ENCODE measurements at regions not wholly inside any gene's neighbourhood (a gene's known extent, or its start where the extent isn't known, plus 50 kb on each side); places are given as distances from the start of the nearest gene placed in this dataset.
A peak's percentile ranks its signal among the peaks of the same experiment; 100 is the strongest.

DNA sequence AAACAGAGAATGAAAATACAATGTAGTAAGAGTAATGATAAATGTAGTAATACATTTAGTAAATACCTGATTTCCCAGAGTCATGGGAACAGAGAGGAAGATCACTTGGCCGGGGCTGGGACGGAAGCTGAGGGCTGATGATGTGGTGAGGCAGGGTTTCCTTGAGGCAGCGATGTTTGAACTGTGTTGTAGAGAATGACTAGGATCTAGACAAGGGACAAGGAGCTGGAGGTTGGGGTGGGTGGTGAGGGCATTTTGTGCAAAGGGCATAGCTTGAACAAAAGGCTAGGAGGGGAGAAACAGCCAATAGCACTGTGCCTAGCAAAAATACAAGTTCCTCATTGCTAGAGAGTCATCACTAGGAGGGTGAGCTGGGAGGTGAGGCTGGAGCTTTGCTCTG lies 64.3 kb upstream of the RAPGEF2 start:
- DNase-seq (ENCODE audit: low spot score): no peak

DNA sequence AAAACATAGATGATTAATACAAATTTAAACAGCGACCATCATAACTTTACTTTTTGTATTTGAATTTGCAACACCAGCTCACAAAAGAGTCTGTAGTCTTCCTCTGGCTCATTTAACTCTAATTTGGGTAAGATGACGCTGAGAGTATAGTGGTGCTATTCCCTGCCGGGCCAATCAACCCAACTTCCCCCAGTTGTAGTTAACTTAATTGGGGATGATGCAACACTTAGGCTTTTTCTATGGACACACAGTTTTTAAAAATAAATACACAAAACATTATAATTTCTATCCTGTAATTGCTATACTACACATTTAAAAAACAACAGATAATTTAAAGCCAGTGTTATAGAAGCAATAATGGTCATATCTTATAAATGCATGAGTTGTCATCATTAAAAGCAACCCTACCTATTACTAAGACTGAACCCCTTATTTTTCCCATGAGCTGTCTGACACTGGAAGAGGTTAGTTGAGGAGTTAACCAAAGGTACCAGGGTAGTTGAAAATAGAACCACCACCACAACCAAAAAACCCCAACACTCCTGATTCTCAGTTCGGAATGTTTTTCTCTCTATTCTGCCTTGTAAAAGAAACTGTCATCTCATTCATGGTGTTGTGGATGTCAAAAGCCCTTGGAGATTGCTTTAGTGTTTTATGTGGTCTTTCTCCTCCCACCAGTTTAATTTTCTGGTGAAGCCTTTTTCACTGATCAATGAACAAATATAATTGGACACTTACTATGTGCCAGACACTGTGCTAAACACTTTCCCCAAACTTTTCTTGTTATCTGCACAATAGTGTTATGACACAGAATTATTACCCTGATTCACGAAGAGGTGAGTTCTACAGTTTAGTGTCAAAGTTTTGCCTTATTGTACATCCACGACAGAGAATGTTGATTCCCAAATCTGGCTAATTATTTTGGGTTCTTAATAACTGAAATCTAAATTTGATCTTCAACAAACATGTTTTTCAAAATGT lies 61.5 kb upstream of the RAPGEF2 start:
- DNase-seq (ENCODE audit: low spot score): no peak

DNA sequence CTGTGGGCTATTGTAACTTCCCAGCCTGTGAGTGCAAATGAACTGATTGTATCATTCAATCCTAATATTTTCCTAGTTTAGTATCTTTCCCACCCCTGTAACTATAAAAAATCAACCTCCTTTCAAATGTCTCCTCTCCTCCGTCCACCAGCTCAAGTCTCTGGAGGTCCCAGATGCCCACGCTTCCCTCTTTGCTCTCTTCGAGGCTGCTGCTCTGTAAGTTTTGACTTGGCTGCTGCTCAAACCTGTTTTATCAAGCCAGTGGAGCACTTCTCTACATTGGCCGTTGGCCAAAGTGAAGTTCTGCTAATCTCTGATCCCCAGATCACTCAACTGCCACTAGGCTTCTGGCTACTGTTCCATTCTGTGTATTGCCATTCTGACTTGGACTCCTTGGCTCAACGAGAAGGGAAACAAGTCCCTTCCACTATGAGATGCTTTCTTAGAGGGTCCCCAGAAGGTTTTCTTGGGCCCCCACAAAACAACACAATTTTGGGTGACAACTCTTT lies 60.7 kb upstream of the RAPGEF2 start:
- peak; percentile 7 for DNase-seq (ENCODE audit: low spot score)

DNA sequence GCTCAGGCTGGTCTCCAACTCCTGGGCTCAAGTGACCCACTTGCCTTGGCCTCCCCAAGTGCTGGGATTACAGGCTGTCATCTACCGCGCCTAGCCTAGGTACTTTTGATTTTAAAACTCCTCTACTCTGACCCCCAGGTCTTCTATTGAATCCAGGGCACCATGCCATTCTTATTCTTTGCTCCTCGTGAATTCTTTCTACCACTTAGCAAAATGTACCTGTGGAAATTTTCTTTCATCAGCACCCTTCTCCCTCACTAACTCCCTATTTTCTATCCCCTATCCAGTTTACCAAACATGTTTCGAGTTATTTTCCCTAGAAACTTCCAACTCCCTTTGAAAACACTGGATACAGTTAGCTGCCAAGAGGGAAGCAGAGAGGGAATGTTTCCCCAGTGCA lies 60.0 kb upstream of the RAPGEF2 start:
- no peak for DNase-seq (ENCODE audit: low spot score)

DNA sequence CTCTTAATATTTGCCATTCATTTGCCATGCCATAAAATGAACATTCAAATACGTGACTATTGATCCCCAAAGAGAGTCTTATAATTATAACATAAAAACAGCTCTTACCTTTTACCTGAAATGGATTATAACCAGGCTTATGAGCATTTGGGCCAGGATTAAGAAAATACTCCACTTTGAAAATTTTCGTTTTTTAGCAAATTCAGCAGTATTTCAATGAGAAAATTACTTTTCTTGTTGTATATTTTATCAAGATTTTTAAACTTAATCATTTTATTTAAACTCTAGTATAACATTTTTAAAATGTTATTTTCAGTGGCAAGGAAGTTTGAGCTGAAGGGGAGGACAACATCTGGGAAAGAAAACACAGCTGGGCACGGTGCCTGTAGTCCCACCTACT lies 59.0 kb upstream of the RAPGEF2 start:
- no peak for DNase-seq (ENCODE audit: low spot score)

DNA sequence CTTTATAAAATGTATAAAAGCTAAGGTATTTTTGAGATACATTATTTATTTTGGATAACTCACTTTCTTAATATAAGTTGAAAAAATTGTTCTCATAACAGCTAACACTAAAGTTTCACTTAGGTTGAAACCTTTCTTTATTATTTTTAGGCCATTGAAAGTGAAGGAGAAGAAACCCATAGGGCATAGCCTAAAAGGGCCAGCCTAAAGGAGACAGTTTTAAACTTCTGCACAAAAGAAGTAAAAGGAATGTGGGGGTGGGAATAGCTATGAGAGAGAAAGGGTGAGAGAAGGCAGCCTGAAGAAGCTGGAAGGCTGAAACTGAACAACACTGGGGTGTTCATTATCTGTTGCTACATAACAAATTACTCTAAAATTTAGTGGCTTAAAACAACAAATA lies 57.6 kb upstream of the RAPGEF2 start:
- no peak for DNase-seq (ENCODE audit: low spot score)

DNA sequence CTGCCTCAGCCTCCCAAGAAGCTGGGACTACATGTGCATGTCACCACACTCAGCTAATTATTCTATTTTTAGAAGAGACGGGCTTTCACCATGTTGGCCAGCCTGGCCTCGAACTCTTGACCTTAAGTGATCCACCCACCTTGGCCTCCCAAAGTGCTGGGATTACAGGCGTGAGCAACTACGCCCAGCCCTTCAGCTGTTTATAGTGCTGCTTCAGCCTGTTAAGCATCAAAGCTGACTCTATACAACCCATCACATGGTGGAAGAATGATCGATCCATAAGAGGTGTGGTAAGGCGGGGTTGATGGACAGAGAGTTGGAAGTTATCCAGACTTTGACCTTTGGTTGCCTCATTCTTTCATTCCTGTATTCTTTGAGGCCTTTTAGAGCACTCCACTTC lies 56.2 kb upstream of the RAPGEF2 start:
- no peak for DNase-seq (ENCODE audit: low spot score)

DNA sequence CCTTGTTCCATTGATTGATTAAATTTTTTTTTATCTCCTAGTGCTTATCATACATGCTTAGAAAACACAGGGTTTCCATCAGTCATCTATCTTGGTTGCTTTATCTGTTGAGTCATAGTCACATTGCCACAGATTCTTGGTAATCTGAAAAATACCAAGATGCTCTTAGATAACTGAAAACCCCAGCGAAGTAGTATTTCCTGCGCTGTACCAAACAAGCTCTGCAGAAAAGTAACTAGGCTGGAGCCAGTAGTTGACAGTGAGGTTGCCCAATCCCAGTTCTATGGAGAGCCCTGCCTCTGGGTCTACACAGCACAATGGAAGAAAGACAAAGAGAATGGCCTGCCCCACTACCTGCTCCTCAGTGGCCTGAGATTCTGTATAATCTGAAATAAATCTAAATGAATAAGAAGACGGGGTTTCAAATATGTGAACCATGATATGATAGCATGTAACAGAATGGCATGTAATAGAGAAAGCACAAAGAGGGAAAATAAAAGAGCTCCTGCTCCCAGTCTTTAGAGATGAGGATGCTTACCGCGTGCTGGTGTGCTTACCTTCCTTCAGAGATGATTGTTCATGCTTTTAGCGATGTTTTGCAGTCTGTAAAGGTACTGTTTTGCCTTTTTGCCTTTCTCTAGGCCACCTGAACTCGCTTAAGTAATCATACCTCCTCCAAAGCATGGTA lies 55.3 kb upstream of the RAPGEF2 start:
- DNase-seq (ENCODE audit: low spot score): peak; percentile 18

DNA sequence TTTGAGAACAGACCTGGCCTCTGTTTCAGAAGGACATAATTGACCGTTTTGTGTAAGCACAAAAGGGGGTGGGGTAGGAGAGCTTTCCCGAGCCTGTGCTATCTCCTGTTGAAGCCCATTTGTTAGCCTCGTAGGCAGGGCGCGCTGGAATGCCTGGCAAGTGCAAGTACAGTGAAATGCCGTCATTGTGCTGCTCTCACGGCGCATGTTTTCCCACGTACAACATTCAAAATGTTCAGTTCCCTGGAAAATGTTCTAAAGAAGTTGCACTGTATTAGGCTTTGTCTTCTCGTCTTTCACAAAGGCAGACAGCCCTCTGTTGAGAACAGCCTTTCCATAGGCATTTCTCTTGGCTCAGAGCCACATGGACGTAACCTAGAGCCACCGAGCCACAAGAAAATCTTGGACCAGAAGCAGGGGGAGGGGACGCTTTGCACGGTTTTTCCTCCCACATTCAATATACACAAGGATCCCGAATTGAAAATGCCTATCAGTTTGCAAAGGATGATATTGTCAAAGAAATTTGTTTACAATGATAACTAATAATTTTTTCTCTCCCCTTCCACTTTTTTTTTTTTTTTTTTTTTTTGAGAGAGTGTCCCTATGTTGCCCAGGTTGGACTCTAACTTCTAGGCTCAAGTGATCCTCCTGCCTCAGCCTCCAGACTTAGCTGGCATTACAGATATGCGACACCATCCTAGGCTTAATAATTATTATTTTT lies 54.6 kb upstream of the RAPGEF2 start:
- peak; percentile 68 for DNase-seq (ENCODE audit: low spot score)

DNA sequence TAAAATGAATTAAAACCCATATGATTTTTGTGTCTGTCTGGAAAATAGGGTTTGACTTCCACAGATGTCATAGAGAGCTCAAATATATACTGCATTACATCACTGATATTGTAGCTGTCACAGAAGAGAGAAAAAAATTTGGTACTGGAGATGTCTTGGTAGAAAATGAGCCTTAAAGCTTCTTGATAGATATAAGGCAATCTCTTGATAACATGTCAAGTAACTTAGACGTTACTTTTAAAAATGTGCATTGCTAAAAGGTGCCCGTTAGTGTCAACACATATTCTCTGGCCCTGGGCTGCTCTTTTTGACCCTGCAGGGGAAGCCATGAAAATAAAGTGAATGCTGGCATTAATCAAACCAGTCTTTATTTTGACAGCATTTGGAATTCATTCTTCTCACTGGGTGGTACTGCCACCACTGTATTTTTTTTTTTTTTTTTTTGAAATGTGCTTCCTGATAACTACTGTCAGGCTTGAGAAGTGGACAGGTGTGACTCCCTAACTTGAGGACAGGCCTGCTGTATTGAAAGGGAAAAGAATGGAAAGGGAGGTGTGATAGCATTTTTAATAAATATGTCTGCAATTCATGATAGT lies 53.0 kb upstream of the RAPGEF2 start:
- no peak for DNase-seq (ENCODE audit: low spot score)

DNA sequence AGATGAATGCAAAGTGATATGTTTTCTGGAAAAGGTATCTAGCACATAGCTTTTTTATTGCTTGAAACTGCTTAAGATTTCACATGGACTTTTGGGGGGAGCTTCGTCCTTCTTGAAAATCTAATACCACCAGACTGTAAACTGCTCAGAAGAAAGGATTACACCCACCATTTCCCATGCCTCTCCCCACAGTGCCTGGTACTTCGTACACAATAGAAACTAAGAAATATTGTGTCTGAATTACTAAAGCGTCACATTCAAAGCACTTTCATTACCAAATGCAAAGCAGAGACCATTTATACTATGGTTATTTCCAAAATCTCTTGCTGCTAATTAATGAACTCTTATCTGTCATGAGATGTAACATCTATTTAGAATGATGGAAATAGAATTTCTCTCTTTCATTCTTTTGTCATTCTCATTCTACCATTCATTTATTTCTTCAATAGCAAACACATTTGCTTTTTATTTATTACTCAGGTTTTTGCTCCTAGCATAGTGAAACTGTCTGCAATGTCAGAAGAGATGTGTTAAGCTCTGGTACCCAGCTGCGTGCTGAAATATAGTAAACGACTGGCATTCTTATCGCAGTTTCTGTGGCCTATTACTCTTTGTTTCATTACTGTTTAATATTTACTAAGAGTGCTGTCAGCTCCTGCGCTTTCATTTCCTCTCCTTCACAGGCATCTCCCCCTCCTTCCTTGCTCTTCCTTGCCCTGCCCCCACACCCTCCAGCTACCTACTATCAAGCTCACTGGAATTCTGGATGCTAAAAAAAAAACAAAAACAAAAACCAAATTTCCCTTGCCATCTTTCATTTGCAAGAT lies 51.4 kb upstream of the RAPGEF2 start:
- peak; percentile 48 for DNase-seq (ENCODE audit: low spot score)

DNA sequence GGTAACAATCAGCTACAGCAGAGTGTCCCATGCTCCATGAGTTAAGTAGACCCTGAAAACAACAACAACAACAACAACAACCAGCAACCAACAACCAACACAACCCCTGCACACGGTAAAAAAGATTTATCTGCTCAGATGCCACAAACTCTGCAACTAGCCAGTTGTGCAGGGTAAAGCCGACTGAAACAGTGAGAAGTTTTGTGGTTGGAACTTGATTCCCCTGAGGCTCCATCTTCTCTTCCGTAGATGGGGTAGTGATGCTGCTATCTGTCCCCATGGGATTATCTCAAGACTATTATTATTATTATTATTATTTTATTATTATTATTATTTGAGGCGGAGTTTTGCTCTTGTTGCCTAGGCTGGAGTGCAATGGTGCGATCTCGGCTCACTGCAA lies 50.6 kb upstream of the RAPGEF2 start:
- no peak for DNase-seq (ENCODE audit: low spot score)
